GM18499 (cell line): ENCODE measurements at regions not wholly inside any gene's neighbourhood (a gene's known extent, or its start where the extent isn't known, plus 50 kb on each side); places are given as distances from the start of the nearest gene placed in this dataset.

Experiments used
- ATAC-seq: cut with Tn5 transposase; IDR thresholded peaks from one replicate; pipeline ENCODE4 v1.9.1; 2021; ENCODE audit warnings: moderate number of reproducible peaks; ENCODE audit not compliant: insufficient read depth, unreplicated experiment

DNA sequence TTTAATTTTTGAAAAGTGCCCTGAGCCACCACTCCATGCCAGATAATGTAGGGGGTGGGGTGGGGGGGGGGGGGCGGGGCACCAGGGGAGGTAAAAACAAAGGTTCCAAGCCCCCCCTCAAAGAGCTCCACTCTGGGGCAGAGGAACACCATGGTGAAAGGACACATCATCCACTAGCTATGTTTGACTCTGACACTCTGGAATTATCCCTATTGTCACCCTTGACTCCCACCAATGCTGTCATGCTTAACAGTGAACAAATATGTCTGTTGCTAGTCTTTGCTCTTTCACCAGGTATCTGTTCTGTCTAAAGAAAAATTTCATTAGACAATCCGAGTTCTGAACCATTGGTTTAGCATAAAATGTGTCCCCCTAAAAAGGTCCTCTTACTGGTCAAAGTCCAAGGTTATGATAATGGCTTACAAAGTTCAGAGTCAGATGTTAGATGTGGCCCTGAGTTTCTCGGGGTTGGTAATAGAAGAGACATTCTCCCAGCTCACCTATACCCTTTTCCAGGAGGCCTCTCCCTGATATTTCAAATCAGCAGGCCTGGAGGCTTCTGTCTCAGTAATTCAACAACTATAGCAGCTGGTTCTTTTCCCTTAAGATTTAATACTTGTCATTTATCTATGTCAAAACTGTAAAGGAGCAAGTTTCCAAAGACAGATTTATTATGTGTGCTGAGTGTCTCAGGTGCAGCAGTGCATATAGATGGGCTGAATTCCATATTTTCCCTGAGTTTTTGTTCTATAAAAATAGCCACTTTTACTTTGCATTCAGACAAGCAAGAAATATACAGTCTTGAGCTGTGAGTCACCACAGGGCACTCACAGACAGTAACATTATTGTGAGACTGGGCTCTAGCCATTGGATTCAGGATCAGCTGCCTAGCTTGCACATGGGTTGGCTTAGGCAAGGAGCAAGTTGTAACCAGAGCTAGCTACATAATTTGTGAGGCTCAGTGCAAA, 174.1 kb downstream of the CSNK2A3 start:
- no peak for ATAC-seq

DNA sequence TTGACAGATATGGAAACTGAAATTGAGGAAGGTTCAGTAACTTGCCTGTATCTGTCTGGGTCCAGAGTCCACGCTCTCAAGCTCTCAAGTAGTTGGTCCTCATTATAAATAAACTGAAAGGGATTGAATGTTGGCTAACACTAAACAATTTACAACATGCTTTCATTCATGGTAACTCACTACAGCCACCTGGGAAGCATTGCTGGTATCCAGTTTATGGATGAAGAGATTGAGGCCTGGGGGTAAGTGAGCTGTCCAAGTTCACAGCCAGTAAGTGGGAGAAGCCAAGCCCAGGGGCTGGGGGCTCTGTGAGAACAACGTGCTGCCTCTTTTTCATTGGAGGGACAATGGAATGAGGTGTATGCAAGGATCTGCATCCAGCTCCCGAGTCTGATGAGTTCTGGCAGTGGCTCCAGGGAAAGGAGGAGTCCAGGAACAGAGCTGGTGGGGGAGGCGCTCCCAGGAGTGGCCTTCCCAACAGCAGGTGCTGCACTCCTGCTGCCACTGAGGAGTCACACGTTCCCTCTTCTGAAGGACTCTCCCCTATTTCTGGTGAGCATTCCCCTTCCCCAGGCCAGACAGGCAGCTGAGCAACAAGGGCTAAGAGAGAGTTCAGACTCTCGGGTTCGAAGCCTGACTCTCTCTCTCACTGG, 175.8 kb downstream of the CSNK2A3 start:
- no peak for ATAC-seq

DNA sequence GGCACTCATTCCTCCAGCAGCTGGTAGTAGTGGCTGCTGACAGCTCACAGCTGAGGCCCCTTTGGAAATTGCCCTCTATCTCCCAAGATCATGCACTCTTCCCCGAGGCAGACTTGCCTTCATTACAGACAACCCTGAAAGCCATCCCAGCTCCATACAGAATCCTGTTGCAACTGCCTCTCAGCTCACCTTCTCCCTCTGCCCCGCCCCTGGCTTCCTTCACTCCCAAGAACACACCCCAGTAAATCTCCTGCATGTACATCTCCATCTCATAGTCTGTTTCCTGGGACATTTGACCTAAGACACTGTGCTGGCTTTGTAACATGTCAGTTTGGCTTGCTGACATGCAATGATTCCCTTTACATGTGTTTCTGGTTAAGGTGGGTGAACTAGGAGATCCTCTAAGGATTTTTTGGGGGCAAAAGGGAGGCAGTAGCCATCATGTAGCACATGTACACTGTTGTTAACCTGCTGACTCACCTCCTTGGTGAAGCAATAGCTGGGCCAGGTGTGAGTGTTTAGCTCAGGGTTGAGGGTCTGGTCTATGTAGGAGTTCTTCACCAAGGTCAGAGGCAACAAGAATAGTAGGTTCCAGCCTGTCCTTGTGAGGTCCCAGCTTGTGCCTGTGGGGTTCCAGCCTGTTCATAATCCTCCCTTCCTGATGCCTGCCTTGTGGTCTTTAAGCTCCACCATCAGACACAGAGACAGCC, 179.6 kb downstream of the CSNK2A3 start:
- ATAC-seq = no peak

DNA sequence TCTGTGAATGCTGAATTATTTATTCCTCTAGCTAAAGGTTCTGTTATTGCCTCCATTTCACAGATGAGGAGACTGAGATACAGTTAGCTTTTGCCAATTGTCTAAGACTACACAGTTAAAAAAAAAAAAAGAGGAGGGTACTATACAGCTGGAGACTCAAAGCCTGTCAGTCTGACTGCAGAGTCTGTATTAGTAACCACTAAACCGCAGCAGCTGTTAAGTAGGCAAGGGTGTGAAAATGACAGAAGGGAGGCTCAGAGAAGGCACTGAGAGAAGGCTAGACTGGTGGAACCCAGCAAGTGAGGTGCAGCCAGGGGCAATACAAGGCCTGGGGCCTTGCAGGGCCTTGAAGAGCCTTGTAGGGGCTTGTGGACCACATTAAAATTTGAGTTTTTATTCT, 181.2 kb downstream of the CSNK2A3 start:
- ATAC-seq = peak; percentile 92

DNA sequence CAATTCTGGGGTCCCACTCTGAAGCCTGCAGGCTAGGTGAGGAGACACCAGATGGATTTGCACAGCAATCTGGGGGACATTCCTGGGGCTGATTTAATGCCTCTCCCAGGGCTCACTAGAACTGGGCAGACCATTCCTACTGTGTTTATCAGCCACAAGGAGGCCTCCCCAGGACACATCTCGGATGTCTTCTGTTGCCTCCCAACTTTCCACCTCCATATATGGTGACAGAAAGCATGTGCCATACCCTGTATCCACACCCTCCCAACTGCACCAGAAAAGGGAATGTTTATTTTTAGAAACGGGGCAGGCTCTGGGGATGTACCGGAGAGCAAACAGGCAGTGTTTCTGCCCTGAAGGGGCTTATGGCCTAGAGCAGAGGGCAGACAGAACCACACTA, 181.8 kb downstream of the CSNK2A3 start:
- no peak for ATAC-seq

DNA sequence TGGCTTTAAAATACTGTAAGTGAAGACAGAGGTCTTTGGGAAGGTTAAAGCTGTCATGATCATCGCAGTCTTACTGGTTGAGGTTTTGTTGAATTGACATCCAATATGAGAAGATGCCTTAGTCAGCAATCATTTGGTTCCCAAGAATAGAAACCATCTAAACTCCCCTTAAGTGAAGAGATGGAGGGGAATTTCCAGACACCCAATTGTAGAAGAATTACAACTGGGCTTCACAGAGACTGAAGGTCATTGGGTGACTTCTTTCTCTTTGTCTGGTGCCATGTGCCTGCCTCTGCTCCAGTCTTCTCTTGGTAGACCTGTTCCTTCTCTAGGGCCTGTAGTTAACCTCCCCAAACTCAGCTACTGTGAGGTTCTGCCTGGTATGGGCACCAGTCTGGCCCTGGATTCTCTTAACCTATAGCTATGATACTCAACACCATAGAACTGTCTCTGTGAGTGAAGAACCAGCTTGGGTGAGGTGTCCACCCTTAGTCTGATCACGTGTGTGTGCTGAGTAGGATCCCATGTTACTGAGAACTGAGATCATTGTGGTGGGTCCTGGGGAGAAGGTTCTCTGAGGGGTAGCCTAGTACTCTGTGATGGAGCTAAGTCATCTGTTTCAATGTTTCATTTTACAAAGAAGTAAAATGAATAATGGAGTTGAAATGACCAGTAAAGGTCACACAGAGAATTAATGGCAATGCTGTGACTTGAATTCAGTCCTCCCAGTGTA, 182.5 kb downstream of the CSNK2A3 start:
- ATAC-seq = no peak

DNA sequence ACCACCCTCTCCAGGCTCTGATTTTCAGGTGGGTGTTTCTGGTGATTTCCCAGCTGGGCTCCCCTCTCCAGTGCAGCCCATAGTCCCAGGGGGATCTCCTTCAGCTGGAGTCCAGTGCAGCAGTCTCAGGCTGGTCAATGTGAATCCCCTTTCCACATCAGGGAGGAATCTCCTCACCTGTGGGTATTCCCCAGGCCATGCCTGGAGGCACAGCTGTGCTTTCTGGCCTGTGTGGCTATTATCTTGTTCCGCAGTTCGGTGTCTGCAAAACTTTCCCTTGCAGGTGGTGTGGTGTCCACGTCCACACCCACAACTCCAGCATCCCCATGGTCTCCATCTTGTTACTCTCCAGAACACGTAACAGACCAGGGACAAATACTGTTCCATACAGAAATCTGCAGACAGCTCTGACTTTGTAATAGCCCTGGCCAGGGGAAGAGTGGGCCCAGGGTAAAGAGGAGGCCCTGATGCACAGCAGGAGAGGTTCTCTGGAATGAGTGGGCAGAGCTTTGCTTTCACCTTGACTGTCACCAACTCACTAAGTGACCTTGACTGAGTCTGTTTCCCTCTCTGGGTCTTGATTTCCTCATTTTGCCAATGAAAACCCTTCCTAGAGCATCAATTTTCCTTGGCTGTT, 183.2 kb downstream of the CSNK2A3 start:
- ATAC-seq = no peak

DNA sequence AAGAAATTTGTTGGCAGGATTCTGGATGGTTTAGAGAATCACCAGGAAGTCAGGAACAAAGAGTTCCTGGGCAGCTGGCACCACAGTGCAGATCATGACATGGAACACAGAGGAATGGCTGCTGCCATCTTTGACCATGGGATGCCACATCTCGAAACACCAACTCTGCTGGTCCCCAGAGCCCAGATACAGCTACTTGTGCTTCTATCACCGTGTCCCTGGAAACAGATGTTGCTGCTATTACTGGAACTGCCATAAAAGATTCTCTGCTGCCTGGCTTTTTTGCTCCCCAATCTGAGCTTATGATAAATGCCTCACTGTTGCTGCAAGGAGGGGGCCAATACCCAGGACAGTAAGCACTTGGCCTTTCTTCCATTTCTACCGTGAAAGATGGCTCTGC, 185.2 kb downstream of the CSNK2A3 start:
- no peak for ATAC-seq

DNA sequence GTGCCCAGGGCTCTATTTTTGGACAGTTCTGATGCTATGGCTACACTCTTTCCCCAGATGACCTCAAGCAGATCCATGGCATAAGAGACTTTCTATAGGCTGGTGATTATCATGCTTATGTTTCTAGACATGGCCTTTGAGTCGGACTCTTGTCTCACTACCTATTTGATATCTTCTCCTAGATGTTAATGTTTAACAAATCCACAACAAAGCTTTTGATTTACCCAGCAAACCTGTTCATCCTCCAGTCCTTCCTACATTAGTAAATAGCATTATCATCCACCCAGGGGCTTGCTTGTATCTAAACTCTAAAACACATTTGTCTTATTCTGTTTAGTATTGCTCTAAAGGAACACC, 188.7 kb downstream of the CSNK2A3 start:
- no peak for ATAC-seq

DNA sequence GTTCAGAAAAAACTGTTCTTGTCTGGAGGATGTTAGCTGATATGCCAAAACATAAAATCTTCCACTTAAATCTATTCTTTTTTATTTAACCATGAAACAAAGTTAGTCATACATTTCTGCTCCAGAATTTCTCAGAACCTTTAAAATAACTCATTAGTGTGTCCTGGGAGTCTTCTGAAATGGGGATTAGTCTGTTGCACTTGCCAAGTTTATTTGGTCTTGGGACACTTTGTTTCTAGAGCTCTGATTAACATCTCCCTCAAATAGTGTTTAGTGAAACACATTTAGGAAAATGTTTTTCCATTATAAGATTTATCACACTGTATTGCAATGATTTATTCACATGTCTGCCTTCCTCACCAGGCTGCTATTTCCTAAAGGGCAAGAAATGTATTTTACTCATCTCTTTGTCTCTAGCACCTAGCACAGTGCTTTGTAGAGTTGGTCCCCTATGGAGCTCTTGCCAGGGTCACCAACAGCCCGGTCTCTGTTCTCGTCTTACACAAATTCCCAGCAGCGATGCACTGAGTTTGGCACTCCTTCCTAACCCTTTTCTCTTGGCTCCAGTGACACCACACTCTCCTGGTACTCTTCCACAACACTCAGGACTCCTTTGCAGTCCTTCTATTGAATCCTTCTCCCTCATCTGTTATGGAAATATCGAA, 189.2 kb downstream of the CSNK2A3 start:
- no peak for ATAC-seq

DNA sequence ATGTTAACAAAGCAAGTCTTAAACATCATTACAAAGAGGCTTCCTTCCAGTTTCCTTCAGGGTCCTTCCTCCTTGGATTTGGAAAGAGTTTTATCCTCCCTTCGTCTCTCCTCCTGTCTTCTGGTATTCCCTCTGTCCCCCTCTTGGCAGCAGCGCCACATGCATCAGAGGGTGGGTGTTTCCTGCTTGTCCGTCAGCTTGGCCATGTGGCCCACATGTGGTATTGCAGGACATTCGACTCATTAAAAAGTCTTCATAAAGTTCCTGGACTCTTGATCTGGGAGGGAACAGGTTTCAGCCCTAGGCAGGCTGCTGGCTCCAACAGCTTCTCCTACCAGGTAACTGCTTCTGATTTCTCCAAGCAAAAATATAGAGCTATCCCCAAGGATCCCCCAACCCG, 189.8 kb downstream of the CSNK2A3 start:
- no peak for ATAC-seq

DNA sequence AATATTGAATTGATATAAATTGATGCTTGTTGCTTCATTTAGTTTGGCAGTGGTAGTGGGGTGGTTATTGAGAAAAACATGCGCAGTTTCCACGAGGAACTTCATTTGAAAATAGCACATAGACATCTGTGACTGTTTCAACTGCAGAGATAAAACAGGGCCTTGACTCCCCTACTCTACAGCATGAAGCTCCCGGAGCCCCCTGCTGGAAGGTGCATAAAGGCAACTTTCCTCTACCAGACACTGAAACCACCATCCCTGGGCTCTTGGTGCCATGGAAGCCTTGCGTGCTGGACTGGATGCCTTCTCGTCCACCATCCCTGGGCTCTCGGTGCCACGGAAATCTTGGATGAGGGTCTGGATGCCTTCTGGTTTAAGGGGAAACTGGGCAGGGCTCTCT, 195.9 kb downstream of the CSNK2A3 start:
- ATAC-seq = no peak

DNA sequence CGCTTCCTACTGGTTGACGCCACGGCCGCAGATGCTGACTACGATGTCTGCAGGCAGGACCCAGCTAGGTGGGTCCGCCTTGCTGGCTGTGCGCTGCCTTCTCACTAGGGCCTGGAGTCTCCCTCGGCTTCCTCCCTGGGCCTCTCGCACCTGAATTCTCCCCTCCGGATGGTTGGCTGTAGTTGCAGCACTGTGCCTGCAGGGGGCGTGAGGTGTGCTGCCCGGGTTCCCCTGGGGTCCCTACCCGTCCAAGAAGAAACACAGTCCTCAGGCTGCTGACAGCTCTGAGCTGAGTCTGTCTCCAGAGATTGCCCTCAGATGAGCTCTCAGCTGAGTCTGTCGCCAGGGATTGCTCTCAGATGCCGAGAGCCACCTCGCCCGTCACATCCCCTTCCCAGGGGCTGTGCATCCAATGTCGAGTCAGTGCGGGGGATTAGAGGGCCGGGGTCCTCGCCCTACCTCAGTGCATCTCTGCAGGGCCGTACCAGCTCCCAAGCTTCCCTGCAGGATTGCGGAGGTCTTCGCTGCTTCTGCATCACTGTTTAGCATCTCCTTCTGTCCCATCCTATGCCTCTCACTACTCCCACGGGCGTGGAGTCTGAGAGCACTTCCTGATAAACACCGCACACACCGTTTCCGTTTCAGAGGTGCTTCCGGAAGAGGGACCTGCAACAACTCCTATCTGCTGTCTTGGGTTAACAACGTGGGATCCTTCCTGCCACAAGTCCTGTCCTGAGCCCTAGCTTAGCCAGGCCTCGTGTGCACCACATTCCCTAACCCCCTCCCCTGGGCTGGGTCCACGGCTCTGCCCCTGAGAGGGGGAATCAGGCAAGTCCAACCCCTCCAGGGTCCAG, 196.9 kb downstream of the CSNK2A3 start:
- ATAC-seq = no peak

DNA sequence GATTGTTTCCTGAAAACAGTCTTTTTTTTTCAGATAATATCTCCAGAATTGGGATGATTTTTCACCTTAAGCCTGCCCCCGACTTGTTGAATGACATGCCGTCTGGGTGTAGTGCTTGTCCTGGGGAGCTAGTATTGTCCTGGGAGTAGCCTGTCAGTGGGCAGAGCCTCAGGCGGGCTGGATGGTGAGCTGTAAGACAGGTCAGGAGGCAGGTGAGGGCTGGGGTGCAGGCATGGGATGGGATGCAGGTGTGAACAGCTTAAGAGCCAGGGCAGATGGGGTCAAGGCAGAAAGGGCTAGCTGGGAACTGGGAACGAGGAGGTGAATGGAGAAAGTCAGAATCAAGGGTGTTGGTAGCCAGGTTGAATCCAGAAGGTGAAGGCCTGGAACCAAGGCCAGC, 200.2 kb downstream of the CSNK2A3 start:
- no peak for ATAC-seq

DNA sequence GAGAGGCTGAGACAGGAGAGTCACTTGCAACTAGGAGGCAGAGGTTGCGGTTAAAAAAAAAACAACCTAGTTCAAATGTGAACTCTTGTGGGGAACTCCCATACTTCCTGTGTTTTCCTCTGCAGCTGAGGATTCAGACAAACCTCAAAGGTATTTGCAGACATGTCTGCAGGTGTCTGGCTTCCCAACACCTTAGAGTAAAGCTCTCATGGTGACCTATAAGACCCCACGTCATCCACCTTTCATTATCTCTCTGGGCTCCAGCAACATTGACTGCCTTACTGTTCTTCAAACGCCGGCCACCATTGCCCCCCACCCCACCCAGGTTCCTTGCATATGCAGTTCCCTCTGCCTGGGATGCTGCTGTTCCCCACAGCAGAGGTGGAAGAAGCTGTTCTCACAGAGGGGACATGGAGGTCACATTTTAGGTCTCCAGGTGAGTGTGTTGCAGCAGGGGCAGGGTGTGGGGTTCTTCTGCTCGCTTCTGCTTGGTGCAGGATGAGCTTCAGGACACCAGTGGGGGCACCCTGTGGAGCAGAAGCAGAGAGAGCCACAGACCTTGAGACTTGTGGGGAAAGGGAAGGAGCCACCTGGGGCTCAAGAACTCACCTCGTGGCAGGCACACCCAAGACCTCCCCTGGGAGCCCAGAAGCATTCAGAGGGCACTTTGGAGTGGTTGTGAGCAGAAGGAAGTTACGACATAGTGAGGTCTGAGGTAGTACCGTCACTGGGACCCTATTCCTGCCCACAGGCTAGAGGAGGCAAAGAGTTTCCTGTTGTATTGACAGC, 203.2 kb downstream of the CSNK2A3 start:
- no peak for ATAC-seq

DNA sequence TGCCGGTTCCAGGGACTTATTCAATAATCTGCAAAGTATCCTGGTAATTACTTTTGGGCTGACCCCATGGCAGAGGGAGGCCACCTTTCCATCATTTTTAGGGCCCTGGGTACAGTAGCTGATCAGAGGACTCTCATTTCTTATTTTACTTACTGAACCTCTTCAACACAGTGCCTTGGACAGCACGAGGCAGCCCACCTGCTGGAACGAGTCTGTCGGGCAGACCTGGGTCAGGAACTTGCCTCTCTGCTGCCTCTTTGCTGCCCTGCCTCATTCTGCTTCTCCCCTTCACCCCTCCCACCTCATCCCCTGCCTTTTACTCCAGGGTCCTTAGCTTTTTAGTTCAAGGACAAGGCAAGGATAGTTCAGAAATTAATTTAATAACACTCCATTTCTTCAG, 204.5 kb downstream of the CSNK2A3 start:
- no peak for ATAC-seq

DNA sequence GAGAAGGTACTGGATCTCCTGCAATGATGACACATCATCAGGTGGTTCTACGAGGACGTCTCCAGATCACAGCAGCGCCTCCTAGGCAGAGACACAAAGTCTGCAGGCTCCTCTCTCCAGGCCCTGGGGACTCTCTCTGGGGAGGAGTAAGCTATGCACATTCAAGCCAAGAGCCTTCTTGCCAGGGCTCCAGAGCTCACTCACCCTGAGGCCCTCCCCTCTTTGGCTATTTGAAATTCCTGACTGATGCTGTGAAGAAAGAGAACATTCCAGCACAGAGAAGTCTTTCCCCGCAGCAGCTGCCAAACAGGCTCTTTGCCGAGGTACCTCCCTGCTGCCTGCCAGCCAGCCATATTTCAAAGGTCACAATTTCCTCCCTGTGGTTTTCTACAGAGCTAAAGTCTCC, 204.9 kb downstream of the CSNK2A3 start:
- ATAC-seq = no peak

DNA sequence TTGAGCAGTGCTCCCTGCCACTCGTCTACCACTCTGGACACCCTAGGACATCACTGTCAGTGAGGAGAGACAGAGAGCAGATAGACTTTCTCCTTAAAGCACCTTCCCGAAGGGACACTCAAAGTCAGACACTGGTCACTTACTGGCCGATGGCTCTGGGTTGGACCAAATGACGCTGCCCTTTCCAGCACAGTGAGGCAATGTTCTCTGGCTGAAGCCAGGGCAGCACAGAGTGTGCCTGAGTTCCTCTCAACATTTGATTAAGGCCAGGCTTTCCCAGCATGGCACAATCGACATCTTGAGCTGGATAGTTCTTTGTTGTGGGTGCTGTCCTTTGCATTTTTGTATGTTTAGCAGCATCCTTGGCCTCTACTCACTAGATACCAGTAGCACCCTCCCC, 206.2 kb downstream of the CSNK2A3 start:
- no peak for ATAC-seq
